Stimulated activated CD4-positive, alpha-beta T cell treated with anti-CD3 and anti-CD28 coated beads, Interleukin-12 subunit alpha, Interleukin-12 subunit beta, amount 100 ng/mL, for 24 hours (primary cell): ENCODE measurements at regions not wholly inside any gene's neighbourhood (a gene's known extent, or its start where the extent isn't known, plus 50 kb on each side); places are given as distances from the start of the nearest gene placed in this dataset.
A peak's percentile ranks its signal among the peaks of the same experiment; 100 is the strongest.
"Not testable (repeated sequence)": the region's sequence is repeated elsewhere in the genome, so short reads cannot be mapped to it uniquely, and the experiment has no call there.

Experiments
- DNase-seq, 2 experiments: peaks; one replicate each; pipeline ENCODE4 v3.0.0-alpha.2; 2020; ENCODE audit warnings: low read depth in 2 of 2

GRCh38 chr16:46388354-46388753 is 232.8 kb downstream of the SHCBP1 start:
- DNase-seq = not testable (repeated sequence)

GRCh38 chr16:46387720-46388119 is 233.5 kb downstream of the SHCBP1 start:
- peak in 1 of 2 experiments; percentile 54 for DNase-seq

GRCh38 chr16:46386805-46387620 is 234.2 kb downstream of the SHCBP1 start:
- peak in 1 of 2 experiments; percentile 15 for DNase-seq

GRCh38 chr16:46386110-46386771 is 234.9 kb downstream of the SHCBP1 start:
- not testable (repeated sequence) for DNase-seq

- DNase-seq = peak in 1 of 2 experiments; percentile 17
These were observed 236.7 kb downstream of the SHCBP1 start for GRCh38 chr16:46384285-46385061.

- DNase-seq = not testable (repeated sequence)
These were observed 237.6 kb downstream of the SHCBP1 start for GRCh38 chr16:46383581-46383980.

GRCh38 chr16:46382791-46383541 is 238.2 kb downstream of the SHCBP1 start:
- not testable (repeated sequence) for DNase-seq

- not testable (repeated sequence) for DNase-seq
These were observed 239.1 kb downstream of the SHCBP1 start for GRCh38 chr16:46382079-46382478.

- DNase-seq = not testable (repeated sequence)
These were observed 239.8 kb downstream of the SHCBP1 start for GRCh38 chr16:46381344-46381743.
